ENCODE measurements at regions not wholly inside any gene's neighbourhood (a gene's known extent, or its start where the extent isn't known, plus 50 kb on each side); places are given as distances from the start of the nearest gene placed in this dataset.

DNA sequence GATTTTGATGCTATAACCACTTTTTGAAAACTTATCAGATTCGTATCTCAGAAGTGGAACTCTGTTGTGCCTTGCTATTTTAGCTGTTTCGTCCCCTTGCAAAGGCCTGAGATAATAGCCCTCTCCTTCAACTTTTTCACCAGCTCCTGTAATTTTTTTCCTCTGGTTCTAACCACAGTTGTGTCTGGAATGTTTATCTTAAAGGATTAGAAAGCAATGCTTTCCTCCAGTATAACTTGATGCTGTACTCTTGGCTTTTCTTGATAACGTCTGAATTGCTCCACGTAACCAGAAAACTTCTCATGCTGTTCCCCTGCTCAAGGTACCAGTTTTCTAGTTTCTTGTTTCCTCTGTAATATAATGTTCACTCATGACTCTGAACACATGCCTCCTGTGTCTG, 209.4 kb downstream of the DTWD2 start:
- FAIRE-seq = no peak

DNA sequence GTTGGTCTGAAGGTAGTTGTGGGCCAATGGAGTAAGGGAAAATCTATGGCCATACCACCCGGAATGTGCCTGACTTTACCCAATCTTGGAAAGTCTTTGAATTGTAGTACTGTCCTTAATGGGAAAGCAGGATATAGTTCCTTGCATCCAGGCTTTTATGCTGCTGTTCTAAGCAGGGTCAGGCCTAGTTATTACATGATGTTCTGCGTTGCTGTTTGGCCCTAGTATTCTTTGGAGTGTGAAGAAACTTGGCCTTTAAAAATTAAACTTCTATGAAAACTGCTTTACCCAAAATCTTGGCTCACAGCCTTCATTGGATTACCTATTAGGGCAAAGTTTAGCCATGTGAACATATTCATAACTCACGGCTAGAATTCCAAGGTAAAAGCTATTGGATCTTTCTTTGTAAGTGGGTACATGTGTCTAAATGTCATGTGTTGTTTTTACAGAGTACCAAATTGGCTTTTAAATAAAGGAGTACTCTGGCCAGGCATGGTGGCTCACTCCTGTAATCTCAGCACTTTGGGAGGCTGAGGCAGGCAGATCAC, 211.1 kb downstream of the DTWD2 start:
- DNase-seq (ENCODE audit: low spot score) = no peak
- FAIRE-seq = no peak

More for the DNA sequence above, 209.4 kb downstream of the DTWD2 start:
- DNase-seq (ENCODE audit: low spot score) = no peak

DNA sequence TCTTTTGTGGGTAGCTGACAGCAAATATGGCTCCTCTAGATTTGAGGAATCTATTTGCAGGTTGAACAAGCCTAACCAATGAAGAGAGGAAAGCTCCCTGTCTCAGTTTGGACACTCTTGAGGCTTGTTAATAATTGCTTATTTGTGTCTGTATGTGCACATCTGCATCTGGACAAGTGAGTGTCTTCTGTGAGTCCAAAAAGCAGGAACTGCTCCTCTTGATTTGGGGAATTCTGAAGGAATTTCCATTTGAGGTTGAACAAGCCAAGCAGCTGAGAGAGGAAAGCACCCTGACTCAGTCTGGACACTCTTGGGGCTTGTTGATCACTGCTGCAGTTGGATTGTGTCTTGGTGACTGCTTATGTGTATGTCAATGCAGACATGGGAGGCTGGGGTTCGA, 211.6 kb downstream of the DTWD2 start:
- FAIRE-seq (no peak), DNase-seq (ENCODE audit: low spot score) (no peak)

DNA sequence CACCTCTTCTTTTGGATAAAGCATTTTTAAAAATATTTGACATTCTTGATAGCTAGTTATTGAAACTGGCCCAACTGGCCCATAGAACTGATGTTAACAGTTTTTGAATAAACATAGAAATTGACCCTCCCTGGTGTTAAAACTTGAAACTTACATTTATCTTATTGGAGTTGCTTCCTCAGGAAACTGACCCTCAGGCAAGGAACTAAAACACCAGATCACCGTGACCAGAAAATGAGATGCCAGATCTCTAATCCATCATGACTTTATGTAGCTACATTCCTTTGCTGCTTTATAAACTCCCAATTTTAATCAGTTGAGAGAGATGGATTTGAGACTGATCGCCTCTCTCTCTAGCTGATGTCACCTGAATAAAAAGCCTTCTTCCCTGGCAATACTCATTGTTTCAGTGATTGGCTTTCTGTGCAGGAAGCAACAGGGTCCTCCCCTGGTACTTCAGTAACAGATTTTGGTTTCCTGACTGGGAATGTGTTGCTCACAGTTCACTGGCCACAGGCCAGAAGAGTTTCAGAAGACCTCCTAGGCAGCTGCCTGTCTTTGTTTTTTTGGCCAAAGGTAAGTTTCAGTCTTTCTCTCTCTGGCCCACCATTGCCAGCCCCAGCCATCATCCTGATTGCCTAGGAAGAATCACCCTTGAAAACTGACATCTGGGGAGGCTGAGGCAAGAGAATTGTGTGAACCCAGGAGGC, 212.4 kb downstream of the DTWD2 start:
- no peak for FAIRE-seq
- DNase-seq (ENCODE audit: low spot score) = no peak

DNA sequence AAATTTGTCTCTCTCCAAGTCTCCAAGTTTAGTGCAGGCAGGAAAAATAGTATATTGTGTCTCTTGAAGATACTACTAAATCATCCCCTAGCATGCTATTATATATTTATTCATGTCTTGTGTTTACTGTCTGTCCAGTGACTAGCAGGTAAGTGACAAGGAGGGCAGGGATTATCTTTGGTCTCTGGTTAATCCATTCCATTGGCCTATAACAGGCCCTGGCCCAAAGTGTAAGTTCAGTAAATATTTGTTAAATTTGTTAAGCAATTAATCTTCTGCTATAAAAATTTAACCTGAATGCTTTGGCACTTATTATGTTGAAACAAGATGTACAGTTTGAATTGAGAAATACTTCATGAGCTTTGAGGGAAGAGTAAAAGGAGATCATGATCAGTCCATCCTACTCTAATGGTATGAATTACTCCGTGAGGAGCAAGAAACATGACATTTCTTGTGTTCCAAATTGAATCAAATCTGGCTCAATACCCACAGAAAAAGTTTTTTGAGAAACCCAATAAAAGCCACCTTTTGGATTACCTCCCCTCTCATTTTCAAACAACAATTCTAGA, 219.7 kb downstream of the DTWD2 start:
- no peak for FAIRE-seq
- DNase-seq (ENCODE audit: low spot score) = no peak

DNA sequence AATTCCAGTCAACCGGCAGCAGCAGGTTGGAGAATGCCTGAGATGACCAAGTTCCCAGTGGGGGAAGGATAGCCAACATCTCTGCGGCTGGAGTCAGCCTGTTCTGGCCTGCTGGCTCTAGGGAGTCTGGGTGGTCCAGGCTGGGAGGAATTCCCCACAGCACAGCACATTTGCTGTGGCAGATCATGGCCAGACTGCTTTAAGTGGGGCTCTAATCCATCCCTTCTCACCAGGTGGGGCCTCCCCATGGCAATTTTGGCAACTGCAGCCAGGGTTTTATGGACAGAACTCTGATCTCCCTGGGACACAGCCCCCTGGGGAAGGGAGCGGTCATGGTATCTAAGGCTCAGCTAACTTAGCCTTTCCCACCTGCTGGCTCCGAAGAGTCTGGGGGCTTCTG, 226.1 kb downstream of the DTWD2 start:
- FAIRE-seq = no peak

DNA sequence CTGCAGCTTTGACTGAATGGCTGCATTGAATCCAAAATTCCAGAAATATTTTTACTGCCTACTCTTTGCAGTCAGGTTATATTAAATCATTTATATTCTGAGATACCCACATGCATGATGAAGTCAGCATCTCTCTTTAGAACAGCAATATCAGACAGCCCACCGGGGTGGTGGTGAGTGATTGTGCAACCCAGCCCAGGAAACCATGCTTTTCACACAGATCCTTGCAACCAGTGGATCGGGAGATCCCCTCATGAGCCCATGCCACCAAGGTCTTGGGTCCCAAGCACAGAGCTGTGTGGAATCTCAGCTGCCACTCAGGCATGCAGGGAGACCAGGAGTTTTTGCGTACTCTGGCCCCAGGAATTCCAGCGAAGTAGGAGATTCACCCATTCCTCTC, 226.5 kb downstream of the DTWD2 start:
- FAIRE-seq (no peak), DNase-seq (ENCODE audit: low spot score) (no peak)

More for the DNA sequence above, 226.1 kb downstream of the DTWD2 start:
- DNase-seq (ENCODE audit: low spot score) = no peak

DNA sequence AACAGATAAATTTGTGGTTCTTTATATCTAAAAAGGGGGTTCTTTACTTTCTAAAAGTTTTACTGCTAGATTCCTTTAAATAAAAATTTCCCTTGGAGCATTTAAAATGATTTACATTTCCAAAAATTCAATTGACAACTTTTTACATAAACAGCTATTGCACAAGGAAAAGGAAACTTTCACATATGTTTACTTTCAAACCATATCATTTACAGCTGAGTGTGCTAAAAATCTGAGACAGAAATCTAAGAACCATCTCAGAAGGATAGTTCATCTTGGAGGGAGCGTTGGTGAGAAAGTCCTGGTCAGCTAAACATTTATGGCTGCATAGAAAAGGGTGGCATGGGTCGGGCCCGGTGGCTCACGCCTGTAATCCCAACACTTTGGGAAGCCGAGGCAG, 235.4 kb downstream of the DTWD2 start:
- FAIRE-seq (no peak), DNase-seq (ENCODE audit: low spot score) (no peak)

DNA sequence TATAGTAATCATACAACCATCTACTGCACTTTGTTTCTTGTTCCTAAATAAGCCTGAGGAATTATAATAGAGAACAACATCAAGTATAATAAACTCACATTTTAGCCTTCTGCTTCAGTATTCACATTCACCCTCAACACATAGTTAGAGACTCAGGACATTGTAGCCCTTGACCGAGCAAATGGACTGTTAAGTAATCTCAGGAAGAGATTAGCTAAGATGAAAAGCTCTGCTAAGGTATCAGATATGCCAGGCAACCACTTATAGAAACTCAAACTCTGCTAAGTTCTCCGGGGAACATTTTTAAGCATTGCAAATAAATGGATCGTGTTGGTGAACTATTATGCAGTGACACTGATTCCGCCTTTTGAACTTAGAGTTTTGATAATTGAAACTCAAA, 252.0 kb downstream of the DTWD2 start:
- DNase-seq (ENCODE audit: low spot score) = no peak
- no peak for FAIRE-seq

DNA sequence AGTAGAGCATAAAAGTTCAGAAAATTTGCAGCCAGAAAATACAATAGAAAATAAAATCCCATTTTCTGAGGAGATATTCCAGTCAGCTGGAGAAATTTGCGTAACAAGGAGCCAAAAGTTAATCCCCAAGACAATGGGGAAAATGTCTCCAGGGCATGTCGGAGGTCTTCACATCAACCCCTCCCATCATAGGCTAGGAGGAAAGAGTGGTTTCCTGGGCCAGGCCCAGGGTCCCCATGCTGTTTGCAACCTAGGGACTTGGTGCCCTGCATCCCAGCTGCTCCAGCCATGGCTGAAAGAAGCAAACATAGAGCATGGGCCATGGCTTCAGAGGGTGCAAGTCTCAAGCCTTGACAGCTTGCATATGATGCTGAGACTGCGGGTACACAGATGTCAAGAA, 255.0 kb downstream of the DTWD2 start:
- no peak for DNase-seq (ENCODE audit: low spot score)
- FAIRE-seq = no peak

DNA sequence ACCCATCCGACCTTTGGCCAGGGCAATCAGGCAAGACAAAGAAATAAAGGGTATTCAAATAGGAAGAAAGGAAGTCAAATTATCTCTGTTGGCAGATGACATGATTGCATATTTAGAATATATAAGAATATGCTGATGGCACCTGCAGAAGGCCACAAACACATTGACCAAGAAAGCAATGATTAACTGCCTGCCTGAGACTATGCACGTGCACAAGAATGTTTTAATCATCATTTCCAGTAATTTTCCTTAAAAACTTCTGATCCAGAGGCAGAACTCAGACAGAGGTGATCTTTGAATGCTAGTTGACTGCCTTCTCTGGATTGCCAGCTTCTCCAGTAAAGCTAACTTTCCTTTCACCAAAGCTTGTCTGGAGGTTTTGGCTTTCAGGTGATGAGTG, 260.2 kb downstream of the DTWD2 start:
- FAIRE-seq (no peak), DNase-seq (ENCODE audit: low spot score) (no peak)

DNA sequence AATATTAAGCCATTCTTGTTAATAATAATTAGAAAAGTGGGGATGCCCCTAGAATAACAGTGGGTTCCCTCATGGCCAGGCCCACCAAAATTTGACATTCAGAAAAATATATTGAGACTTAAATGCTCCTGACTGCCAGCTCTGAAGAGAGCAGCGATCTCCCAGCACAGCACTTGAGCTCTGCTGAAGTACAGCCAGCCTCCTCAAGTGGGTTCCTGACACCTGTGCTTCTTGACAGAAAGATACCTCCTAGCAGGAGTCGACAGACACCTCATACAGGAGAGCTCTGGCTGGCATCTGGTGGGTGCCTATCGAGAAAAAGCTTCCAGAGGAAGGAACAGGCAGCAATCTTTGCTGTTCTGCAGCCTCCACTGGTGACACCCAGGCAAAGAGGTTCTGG, 261.5 kb downstream of the DTWD2 start:
- DNase-seq (ENCODE audit: low spot score) (no peak), FAIRE-seq (no peak)

DNA sequence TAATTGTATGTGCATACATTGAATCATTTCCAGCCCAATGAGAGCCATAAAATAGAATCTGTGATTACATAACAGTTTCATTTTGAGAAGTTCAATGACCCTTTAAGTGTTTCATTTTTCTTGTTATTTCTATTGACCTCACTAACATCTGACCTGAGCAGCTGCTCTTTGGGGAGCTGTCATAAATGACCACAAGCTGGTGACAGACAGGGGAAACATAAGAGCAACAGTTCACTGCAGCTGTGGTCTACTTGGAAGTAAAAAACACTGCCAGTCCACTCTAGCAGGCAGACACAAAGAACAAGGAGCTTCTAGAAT, 265.4 kb downstream of the DTWD2 start:
- no peak for DNase-seq (ENCODE audit: low spot score)
- no peak for FAIRE-seq

DNA sequence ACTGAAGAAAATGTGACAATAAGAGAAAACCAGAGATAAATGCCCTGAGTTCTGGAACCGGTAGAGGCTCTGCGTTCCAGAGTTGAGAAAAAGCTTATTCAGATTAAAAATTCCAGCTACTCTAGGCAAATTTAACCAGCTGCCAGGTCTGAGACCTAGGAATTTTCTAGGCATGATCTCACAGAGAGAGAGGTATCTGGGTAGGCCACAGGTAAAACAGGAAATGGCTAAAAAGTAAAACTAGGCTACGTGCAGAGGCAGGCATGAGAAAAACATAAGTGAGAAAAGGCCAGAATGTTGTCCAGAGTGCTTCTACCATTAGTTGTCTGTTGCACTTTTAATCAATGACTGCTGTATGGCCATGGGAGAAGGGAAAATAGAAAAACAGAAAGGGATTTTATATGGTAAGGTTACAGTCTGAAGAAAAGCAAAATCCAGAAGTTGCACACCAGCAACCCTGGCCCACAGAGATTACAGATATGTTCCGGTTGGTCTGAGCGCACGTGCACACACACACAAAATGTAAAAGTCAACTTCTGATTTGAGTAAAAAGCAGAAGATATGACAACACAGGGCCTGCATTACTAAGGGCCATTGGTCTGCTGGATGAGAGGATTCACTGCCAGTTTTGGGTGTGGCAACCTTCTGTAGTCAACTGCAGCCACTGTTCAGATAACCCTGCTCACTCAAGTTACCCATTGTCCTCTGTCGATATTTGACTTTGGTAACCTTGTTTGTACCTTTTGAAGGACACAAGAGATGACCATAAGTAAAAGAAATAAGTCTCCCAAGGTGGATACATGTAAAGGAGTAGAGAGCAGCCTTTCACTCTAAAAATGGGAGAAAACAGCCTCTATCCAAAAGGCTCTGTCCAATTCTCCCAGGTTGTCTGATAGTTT, 266.0 kb downstream of the DTWD2 start:
- FAIRE-seq = no peak
- DNase-seq (ENCODE audit: low spot score) = no peak

DNA sequence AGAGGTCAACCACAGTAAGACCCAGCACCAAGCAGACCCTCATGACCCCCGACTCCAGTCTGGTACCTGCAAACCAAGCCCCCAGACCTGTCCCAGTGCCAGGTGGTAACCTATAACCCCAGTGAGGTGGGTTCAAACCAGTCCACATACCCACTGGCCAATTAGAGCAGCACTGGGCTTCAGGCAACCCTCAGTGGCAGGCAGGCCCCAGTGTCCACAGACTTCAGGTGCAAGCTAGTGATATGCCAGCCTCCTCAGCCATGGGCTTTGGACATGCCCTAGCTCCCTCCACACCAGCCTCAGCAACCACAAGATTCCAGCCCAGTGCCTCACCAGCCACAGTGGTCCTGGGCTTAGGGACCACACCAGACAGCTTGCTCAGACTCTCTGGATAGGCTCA, 276.6 kb downstream of the DTWD2 start:
- FAIRE-seq = no peak
- no peak for DNase-seq (ENCODE audit: low spot score)

DNA sequence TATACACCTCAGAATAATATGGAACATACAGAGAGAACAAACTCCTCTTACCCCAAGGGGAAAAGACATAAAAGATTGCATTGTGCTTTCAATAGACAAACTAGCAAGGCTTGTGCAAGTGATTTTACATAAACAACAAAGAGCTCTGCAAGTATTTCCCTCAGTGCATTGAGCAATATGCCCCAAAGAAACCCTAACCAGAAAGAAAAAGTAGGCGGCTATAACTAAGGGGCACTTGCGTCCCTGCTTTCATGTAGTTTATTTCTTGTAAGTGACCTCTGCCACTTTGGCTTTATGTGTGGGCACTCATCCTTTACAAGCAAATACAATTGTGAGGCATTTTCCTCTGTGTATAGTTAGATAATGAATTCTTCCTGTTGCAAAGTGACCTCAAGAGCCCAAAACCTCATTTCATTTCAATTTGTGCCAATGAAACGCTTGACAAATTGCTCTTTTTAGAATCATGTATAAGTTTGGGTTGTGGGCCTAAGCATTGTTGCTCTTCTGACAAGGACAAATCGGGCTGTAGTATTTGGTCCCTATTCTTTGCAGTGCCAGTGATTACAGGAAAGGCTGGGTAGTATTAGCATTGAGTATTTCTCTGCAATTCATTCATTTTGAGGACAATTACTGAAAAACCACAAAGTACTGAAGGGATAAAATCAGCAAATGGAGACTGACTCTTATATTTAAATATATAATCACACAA, 282.2 kb downstream of the DTWD2 start:
- no peak for DNase-seq (ENCODE audit: low spot score)
- no peak for FAIRE-seq

DNA sequence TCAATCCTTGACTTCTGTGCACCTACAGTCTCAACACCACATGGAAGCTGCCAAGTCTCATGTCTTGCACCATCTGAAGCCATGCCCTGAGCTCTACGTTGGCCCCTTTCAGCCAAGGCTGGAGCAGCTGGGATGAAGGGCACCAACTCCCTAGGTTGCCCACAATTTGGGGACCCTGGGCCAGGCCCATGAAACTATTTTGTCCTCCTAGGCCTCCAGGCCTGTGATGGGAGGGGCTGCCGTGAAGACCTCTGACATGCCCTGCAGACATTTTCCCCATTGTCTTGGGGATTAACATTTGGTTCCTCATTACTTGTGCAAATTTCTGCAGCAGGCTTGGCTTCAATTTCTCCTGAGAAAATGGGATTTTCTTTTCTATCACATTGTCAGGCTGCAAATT, 285.1 kb downstream of the DTWD2 start:
- FAIRE-seq = no peak
- no peak for DNase-seq (ENCODE audit: low spot score)

DNA sequence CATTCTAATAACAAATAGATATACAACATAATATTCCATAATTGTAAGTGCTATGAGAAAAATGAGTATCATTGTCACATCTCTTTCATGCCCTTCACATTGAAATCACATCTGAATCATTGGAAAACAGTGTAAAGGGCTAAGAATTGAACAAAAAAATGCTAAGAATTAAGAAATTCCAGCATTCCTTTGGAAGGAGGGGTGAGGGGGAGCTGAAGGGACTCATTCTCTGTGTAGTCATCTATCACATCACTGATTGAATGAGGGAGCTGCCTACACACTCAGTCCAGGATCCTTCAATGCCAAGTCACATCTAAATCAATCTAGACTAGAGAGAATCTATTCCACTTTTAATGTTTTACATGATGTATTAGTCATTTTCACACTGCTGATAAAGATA, 286.6 kb downstream of the DTWD2 start:
- FAIRE-seq (no peak), DNase-seq (ENCODE audit: low spot score) (no peak)

DNA sequence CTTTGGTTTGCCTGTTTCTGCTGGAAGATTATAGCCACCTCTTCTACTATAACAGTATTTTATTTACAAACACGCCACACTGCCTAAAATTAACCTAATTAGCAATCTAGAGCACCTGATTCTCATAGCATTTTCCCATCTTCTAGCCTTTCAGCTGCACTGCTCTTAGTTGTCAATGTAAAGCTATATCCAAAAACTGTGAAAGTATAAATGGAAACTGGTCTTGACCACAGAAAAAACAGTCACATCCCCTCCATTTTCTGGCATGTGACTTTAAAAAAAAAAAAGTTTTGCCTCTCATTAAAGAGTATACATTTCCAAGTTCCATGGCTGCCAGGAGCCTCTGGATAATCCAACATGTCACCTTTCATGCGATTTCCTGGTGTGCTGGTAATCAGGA, 287.8 kb downstream of the DTWD2 start:
- no peak for FAIRE-seq

DNA sequence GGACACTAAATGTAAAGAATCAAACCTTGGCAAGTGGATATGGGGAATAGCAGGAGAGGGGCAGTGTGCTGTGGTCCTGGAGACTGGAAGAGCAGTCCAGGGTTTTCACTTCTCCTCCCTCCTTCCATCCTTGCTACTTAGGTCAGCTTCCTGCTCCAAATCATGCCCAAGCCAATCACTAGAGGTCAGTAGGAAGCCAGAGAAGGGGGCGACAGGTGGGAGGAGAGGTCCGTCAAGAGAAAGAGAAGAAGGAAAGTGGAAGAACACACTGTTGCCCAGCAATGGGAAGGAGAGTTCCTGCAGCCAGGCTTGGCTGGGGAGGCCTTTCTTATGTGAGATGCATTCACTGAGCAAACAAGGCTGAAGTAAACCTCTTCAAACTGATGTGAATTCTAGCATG, 289.6 kb downstream of the DTWD2 start:
- FAIRE-seq (no peak), DNase-seq (ENCODE audit: low spot score) (no peak)

More for the DNA sequence above, 287.8 kb downstream of the DTWD2 start:
- DNase-seq (ENCODE audit: low spot score) = no peak

DNA sequence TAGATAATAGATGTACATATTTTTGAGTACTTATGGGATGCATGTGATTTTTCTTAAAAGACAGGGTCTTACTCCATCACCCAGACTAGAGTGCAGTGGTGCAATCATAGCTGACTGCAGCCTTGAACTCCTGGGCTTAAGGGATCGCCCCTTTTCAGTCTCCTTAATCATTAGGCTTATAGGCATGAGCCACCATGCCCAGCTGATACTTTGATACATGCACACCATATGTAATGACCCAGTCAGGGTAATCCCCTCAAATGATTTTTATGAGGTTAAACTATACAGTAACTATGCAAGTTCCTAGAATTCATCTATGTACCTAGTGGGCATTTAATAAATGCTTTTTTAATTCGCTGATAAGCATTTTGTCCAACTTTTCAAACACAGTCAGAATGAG, 292.3 kb downstream of the DTWD2 start:
- DNase-seq (ENCODE audit: low spot score) = no peak
- FAIRE-seq = no peak

Measured in RCC 7860 (cell line).